GM21737 (cell line): ENCODE measurements at regions not wholly inside any gene's neighbourhood (a gene's known extent, or its start where the extent isn't known, plus 50 kb on each side); places are given as distances from the start of the nearest gene placed in this dataset.

Source experiments
- ATAC-seq: cut with Tn5 transposase; IDR thresholded peaks from one replicate; pipeline ENCODE4 v1.9.1; 2021; ENCODE audit warnings: mild to moderate bottlenecking, moderate library complexity; ENCODE audit not compliant: unreplicated experiment

DNA sequence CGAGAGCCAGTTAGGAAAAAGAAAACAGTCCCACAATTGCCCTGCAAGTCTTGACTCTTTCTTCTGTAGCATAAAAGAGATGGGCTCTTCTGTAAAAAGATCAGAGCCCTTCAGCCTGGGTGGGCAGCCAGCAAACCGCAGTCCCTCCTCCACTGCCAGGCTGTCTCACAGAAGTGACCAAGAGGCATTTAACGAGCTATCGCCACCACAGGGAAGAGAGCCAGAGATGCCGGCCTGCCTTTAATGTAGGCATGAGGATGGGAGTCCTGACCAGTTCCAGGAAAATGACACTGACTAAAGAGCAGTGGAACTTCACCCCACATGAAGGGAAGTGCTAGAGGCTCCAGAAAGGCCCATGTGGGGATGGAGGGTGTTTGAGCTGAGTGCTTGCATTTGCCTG is 264.6 kb downstream of the NDUFS4 start:
- ATAC-seq: no peak

DNA sequence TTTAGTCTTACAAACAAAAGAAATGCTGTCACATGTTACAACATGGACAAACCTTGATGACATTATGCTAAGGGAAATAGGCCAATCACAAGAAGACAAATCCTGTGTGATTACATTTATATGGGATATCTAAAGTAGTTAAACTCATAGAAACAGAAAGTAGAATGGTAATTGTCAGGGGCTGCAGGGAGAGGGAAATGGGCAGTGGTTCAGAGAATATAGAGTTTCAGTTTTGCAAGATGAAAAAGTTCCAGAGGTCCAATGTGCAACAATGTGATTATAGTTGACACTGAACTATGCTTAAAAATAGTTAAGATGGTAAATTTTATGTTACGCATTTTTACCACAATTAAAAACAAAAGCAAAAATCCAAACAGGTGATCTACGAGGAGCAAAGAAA is 265.5 kb downstream of the NDUFS4 start:
- ATAC-seq: no peak

DNA sequence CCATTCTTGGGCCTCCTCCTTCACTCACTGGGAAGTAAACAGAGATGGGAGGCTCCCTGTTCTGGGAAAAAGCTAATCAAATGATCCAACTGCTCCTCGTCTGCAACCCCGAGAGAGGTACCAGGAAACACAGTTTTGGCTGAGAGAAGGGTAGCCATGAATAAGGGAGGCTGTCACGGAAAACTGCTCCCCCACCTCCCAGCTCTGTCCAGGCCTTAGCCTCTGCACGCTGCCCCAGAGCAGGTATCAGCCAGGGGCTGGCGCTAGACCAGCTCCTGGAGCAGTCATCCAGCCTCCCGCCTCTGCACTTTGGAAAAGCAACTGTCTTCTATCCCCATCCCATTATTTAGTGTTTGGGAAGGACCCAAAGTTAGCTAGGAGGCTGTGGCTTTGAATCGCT is 266.1 kb downstream of the NDUFS4 start:
- no peak for ATAC-seq

DNA sequence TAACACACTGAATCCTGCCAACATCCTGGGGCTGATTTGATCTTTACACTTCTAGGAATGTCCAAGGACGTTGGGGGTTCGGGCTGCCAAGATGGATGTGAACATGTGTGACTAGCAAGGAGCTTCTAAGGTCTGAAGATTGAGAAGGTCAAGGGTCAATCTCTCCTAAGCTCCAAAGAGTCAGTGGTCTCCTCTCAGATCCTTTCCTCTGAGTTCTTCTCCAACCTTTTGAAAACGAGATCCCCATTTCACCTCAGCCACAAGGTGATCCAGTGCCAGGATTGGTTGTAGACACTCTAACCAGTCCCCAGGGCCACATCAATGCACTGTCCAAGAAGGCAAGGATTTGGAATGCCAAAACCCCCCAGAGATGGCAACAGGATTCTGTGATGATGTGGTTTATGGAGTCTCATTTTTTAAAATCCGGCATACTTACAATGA is 266.8 kb downstream of the NDUFS4 start:
- ATAC-seq: no peak

DNA sequence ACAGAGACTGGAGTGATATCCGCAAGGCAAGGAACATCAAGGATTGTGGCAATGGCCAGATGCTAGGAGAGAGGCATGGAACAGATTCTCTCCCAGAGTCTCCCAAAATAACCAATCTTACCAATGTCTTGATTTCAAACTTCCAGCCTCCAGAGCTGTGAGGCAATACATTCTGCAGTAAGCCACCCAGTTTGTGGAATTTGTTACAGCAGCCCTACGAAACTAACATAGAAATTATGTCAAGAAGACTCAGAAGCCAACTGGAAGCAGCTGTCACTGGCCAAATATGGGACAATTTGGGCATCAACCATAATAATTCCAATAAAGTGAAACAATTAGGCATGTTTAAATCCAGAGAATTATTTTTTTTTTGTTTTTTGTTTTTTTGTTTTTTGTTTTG is 271.1 kb downstream of the NDUFS4 start:
- no peak for ATAC-seq
